GM12892 (cell line): ENCODE measurements at regions not wholly inside any gene's neighbourhood (a gene's known extent, or its start where the extent isn't known, plus 50 kb on each side); places are given as distances from the start of the nearest gene placed in this dataset.

ENCODE experiments used
- DNase-seq: peaks from one replicate; pipeline ENCODE4 v3.0.0; 2011; ENCODE audit not compliant: insufficient read length
- FAIRE-seq: peaks from 2 replicates; lab custom pipeline; 2011; peaks lifted over from hg19 to GRCh38; lab: Jason Lieb, UNC
- POLR2A ChIP-seq: IDR thresholded peaks from 2 replicates; pipeline ENCODE4 v1.6.1; 2011; ENCODE audit warnings: low read depth, low read length, control low read depth
- POLR2AphosphoS5 ChIP-seq: IDR thresholded peaks from 2 replicates; pipeline ENCODE4 v1.6.1; 2011; ENCODE audit warnings: low read depth, low read length, control low read depth
- TAF1 ChIP-seq: IDR thresholded peaks from 2 replicates; pipeline ENCODE4 v1.6.1; 2011; ENCODE audit warnings: low read depth, mild to moderate bottlenecking, control low read depth, low read length, borderline replicate concordance

- TF ChIP-seq POLR2A (no peak), TAF1 (no peak), POLR2AphosphoS5 (no peak)
- FAIRE-seq (no peak), DNase-seq (no peak)
Observed at GRCh38 chr2:215841175-215841816, 172.1 kb downstream of the MREG start.

DNA sequence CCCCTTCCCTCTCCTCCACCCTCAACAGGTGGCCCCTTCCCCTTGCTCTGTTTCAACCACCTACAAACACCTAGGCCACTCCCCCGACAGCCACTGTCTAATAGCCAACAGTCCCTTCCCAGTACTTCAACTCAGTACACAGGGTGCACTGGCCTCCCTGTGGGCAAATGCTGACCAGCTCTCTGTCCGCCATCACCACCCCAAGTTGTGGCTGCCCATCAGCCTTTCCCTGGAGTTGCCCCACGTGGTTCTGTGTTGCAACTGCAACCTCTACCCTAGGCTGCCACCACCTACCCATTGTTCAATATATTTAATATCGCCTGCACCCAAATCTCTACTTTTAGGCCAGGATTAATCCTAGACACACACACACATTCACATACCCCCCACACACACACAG lies 173.5 kb downstream of the MREG start:
- DNase-seq (no peak), FAIRE-seq (no peak)
- TF ChIP-seq POLR2A (no peak), TAF1 (no peak), POLR2AphosphoS5 (no peak)

DNA sequence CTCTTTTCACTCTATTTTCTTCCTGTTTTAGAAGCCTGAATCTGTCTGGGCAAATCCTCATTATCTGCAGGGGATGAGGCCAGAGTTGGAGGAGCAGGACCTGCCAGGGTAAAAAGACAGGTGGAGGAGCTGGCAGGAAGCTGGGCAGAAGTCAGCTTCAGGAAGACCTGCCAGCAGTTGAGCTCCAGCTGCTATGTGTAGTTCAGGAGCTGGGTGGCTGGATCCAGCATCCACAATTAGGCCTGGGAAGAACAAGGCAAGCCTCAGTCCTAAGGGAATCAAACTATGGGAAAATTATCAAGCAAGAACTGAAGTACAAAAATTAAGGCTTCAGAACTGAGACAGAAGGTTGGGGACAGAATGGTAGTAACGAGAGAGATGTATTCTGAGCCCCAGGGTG lies 174.0 kb downstream of the MREG start:
- FAIRE-seq (no peak), DNase-seq (no peak)
- TF ChIP-seq TAF1 (no peak), POLR2AphosphoS5 (no peak), POLR2A (no peak)

GRCh38 chr2:215836881-215837280 lies 176.5 kb downstream of the MREG start:
- DNase-seq (no peak), FAIRE-seq (no peak)
- no peak for TF ChIP-seq POLR2AphosphoS5
- no peak for TF ChIP-seq POLR2A
- no peak for TF ChIP-seq TAF1

GRCh38 chr2:215835657-215836056 lies 177.7 kb downstream of the MREG start:
- DNase-seq (no peak), FAIRE-seq (no peak)
- TF ChIP-seq TAF1 (no peak), POLR2AphosphoS5 (no peak), POLR2A (no peak)

- no peak for DNase-seq
- TF ChIP-seq POLR2AphosphoS5: no peak
- no peak for TF ChIP-seq POLR2A
- no peak for TF ChIP-seq TAF1
- no peak for FAIRE-seq
Observed at GRCh38 chr2:215835231-215835630, 178.1 kb downstream of the MREG start.

DNA sequence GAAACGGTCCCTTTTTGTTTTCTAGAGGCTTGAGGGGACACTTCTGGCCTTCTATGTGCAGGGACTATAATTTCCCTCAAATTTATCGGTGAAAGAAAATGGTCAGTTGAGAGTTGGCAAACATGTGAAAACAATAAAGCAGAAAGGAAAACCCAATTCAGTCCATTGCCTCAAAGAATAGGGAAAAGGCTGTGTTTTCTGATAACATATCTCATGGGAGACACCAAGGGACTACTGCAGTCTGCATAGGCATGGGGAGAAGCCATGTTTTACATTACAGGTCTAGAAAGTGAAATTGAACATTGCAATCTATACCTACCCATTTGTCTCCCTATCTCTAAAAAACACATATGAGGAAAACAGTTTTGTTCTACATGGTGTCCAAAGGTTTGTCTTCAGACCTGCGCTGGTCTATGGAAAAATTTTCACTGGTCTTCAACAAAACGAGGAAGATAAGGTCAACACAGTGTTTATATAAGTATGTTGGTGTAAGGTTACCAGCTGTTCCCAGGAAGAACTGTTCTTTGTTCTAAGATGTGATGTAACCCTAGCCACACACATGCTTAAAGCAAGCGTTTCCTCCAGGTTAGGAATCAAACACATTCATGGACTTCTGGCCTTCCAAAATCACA lies 179.7 kb downstream of the MREG start:
- TF ChIP-seq POLR2A (no peak), POLR2AphosphoS5 (no peak), TAF1 (no peak)
- DNase-seq (no peak), FAIRE-seq (no peak)

DNA sequence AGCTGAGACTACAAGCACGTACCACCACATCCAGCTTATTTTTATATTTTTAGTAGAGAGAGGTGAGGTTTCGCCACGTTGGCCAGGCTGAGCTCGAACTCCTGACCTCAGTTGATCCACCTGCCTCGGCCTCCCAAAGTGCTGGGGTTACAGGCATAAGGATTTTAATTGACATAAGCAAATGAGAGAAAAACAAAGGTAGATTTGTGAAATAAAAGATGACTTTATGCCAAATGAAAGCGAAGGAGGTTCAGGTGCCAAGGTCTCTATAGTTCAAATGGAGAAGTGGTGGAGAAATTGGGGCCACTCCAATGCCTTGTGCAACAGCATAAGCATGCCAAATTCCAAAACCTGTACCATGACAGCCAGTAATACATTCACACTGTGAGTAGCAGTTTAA lies 180.6 kb downstream of the MREG start:
- FAIRE-seq (no peak), DNase-seq (no peak)
- TF ChIP-seq TAF1: no peak

- no peak for FAIRE-seq
- no peak for DNase-seq
- TF ChIP-seq POLR2AphosphoS5: no peak
Observed at GRCh38 chr2:215831296-215831913, 181.9 kb downstream of the MREG start.

- FAIRE-seq (no peak), DNase-seq (no peak)
- TF ChIP-seq POLR2A (no peak), TAF1 (no peak), POLR2AphosphoS5 (no peak)
Observed at GRCh38 chr2:215830304-215830703, 183.0 kb downstream of the MREG start.

DNA sequence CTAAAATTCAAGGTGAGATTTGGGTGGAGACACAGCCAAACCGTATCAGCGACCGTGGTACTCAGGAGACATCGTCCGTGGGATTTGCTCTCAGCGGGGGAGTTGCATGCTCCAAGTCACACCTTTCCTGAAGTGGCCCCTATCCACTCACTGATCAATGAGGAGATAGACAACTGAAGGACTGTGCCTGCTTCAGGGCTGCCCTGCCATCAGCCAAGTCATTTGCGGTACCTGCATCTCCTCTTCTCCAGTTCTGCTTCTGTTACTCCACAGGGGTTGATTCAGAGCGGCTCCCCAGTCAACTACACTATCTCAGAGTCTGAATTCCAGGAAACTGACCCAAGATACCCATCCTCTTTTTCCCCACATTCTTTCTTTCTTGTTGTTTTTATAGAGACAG lies 184.1 kb downstream of the MREG start:
- DNase-seq (no peak), FAIRE-seq (no peak)
- TF ChIP-seq POLR2A (no peak), TAF1 (no peak), POLR2AphosphoS5 (no peak)
